BE2C (cell line): ENCODE measurements at regions not wholly inside any gene's neighbourhood (a gene's known extent, or its start where the extent isn't known, plus 50 kb on each side); places are given as distances from the start of the nearest gene placed in this dataset.

Experiments used
- DNase-seq: peaks from one replicate; pipeline ENCODE4 v3.0.0-alpha.2; 2020
- H3K27me3 ChIP-seq: fragments of 250-450 bp; sonication (Bioruptor Pico); 2 replicates; pipeline ENCODE4 v1.5.1; 2020; ENCODE audit warnings: mild to moderate bottlenecking
- H3K36me3 ChIP-seq: fragments of 250-450 bp; sonication (Bioruptor Pico); 2 replicates; pipeline ENCODE4 v1.5.1; 2020; ENCODE audit warnings: mild to moderate bottlenecking
- H3K4me1 ChIP-seq: fragments of 250-450 bp; sonication (Bioruptor Pico); 2 replicates; pipeline ENCODE4 v1.5.1; 2020
- H3K4me3 ChIP-seq: 2 replicates; pipeline ENCODE4 v1.5.1; 2011; ENCODE audit warnings: low read depth, low read length
- H3K9me3 ChIP-seq: fragments of 250-450 bp; sonication (Bioruptor Pico); 2 replicates; pipeline ENCODE4 v1.5.1; 2020
- CTCF ChIP-seq: IDR thresholded peaks from 2 replicates; pipeline ENCODE4 v1.5.1; 2012; ENCODE audit warnings: mild to moderate bottlenecking, low read depth, low read length

GRCh38 chr2:107358362-107358761 lies 468.3 kb upstream of the RGPD4 start:
- no peak for DNase-seq
- H3K27me3 ChIP-seq: no peaks in the 10 kb centered on the region

DNA sequence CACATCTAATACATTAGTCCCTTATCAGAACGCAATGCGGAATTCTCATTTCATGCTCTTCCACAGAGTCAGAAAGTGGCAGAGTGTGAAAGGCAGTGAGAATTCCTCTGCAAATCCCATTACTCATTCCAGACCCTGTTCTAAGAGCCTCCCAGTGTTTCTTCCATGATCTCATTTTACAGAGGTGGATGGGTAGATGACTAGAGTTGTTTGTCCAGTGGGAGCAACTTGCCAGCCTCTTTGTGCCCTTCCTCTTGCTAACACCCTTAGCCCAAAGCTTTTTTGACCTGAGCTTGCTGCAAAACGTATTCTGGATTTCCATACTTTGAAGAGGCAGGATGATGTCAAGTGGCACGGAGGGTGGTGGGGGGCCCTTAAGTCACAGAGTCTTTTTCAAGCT lies 467.7 kb upstream of the RGPD4 start:
- no peak for DNase-seq
- TF ChIP-seq CTCF: no peak
- Histone ChIP-seq H3K9me3 (no peaks in the 10 kb centered on the region), H3K4me3 (no peak overlapping the region), H3K4me1 (no peaks in the 10 kb centered on the region), H3K36me3 (no peaks in the 10 kb centered on the region), H3K27me3 (no peaks in the 10 kb centered on the region)

More at GRCh38 chr2:107358362-107358761, 468.3 kb upstream of the RGPD4 start:
- Histone ChIP-seq H3K4me3 (no peak overlapping the region), H3K4me1 (no peaks in the 10 kb centered on the region), H3K9me3 (no peaks in the 10 kb centered on the region), H3K36me3 (no peaks in the 10 kb centered on the region)
- TF ChIP-seq CTCF: no peak

GRCh38 chr2:107361751-107362381 lies 464.8 kb upstream of the RGPD4 start:
- no peaks in the 10 kb centered on the region for H3K36me3 ChIP-seq
- no peak for TF ChIP-seq CTCF
- H3K27me3 ChIP-seq: no peaks in the 10 kb centered on the region
- no peaks in the 10 kb centered on the region for H3K4me1 ChIP-seq
- H3K4me3 ChIP-seq: no peak overlapping the region
- DNase-seq: no peak
- no peaks in the 10 kb centered on the region for H3K9me3 ChIP-seq

GRCh38 chr2:107362993-107363392 lies 463.7 kb upstream of the RGPD4 start:
- DNase-seq: no peak
- no peak for TF ChIP-seq CTCF
- Histone ChIP-seq H3K4me1 (no peaks in the 10 kb centered on the region), H3K36me3 (no peaks in the 10 kb centered on the region), H3K9me3 (no peaks in the 10 kb centered on the region), H3K27me3 (no peaks in the 10 kb centered on the region), H3K4me3 (no peak overlapping the region)

- no peak overlapping the region for H3K4me3 ChIP-seq
- no peak for DNase-seq
- H3K4me1 ChIP-seq: no peaks in the 10 kb centered on the region
- TF ChIP-seq CTCF: no peak
- H3K27me3 ChIP-seq: no peaks in the 10 kb centered on the region
- H3K9me3 ChIP-seq: no peaks in the 10 kb centered on the region
- H3K36me3 ChIP-seq: no peaks in the 10 kb centered on the region
These were observed 462.9 kb upstream of the RGPD4 start for GRCh38 chr2:107363806-107364205.

- TF ChIP-seq CTCF: no peak
- DNase-seq: no peak
- Histone ChIP-seq H3K4me1 (no peaks in the 10 kb centered on the region), H3K27me3 (no peaks in the 10 kb centered on the region), H3K4me3 (no peak overlapping the region), H3K36me3 (no peaks in the 10 kb centered on the region), H3K9me3 (no peaks in the 10 kb centered on the region)
These were observed 462.2 kb upstream of the RGPD4 start for GRCh38 chr2:107364361-107364950.
